Hepatocyte (in vitro differentiated cells): ENCODE measurements at regions not wholly inside any gene's neighbourhood (a gene's known extent, or its start where the extent isn't known, plus 50 kb on each side); places are given as distances from the start of the nearest gene placed in this dataset.

Experiments
- DNase-seq: peaks from one replicate; pipeline ENCODE4 v3.0.0-alpha.2; 2016; ENCODE audit warnings: low spot score
- H2AFZ ChIP-seq: fragments of 200-600 bp; sonication (generic); 2 replicates; pipeline ENCODE4 v1.6.0; 2016; ENCODE audit warnings: antibody characterized with exemption, mild to moderate bottlenecking
- H3K27ac ChIP-seq: fragments of 200-600 bp; sonication (generic); 2 replicates; pipeline ENCODE4 v1.5.1; 2016; ENCODE audit warnings: mild to moderate bottlenecking
- H3K27me3 ChIP-seq: fragments of 200-600 bp; sonication (generic); 2 replicates; pipeline ENCODE4 v1.6.1; 2016
- H3K36me3 ChIP-seq: fragments of 200-600 bp; sonication (generic); replicated peaks from 2 replicates; pipeline ENCODE4 v1.5.1; 2016; ENCODE audit warnings: low read depth; ENCODE audit not compliant: insufficient read depth
- H3K4me1 ChIP-seq: fragments of 200-600 bp; sonication (generic); 2 replicates; pipeline ENCODE4 v1.5.1; 2016; ENCODE audit warnings: mild to moderate bottlenecking, moderate library complexity; ENCODE audit not compliant: insufficient read depth
- H3K4me2 ChIP-seq: fragments of 200-600 bp; sonication (generic); 2 replicates; pipeline ENCODE4 v1.6.0; 2016
- H3K4me3 ChIP-seq: fragments of 200-600 bp; sonication (generic); 2 replicates; pipeline ENCODE4 v1.5.1; 2016; ENCODE audit warnings: mild to moderate bottlenecking
- H3K79me2 ChIP-seq: fragments of 200-600 bp; sonication (generic); 2 replicates; pipeline ENCODE4 v1.6.0; 2017; ENCODE audit warnings: mild to moderate bottlenecking
- H3K9me2 ChIP-seq: fragments of 200-600 bp; sonication (generic); replicated peaks from 2 replicates; pipeline ENCODE4 v1.6.0; 2017; ENCODE audit warnings: mild to moderate bottlenecking; ENCODE audit not compliant: insufficient read depth
- H3K9me3 ChIP-seq: fragments of 200-600 bp; sonication (generic); 2 replicates; pipeline ENCODE4 v1.5.1; 2016; ENCODE audit warnings: low read depth, mild to moderate bottlenecking
- H4K20me1 ChIP-seq: fragments of 200-600 bp; sonication (generic); 2 replicates; pipeline ENCODE4 v1.6.0; 2016; ENCODE audit warnings: mild to moderate bottlenecking; ENCODE audit not compliant: insufficient read depth, poor library complexity, severe bottlenecking
- EZH2 ChIP-seq: fragments of 200-600 bp; sonication (generic); IDR thresholded peaks from 2 replicates; pipeline ENCODE4 v1.6.1; 2016; ENCODE audit warnings: antibody characterized with exemption, mild to moderate bottlenecking, borderline replicate concordance
- EZH2phosphoT487 ChIP-seq: fragments of 200-600 bp; sonication (generic); IDR thresholded peaks from one replicate; pipeline ENCODE4 v1.6.1; 2018; ENCODE audit warnings: antibody characterized with exemption, mild to moderate bottlenecking, low read depth, moderate library complexity; ENCODE audit not compliant: unreplicated experiment, severe bottlenecking
- WGBS: methylation state at CpG from one replicate; pipeline ENCODE4 v1.1.6; 2016; ENCODE audit warnings: low lambda C conversion rate; ENCODE audit errors: missing lambda C conversion rate; 5-methylcytosine and 5-hydroxymethylcytosine counted together
- TF ChIP-seq, protein P1 (sequence below): fragments of 200-600 bp; sonication (generic); IDR thresholded peaks from 2 replicates; pipeline ENCODE4 v1.5.1; 2016; ENCODE audit warnings: antibody characterized with exemption, mild to moderate bottlenecking; ENCODE audit not compliant: poor library complexity

DNA sequence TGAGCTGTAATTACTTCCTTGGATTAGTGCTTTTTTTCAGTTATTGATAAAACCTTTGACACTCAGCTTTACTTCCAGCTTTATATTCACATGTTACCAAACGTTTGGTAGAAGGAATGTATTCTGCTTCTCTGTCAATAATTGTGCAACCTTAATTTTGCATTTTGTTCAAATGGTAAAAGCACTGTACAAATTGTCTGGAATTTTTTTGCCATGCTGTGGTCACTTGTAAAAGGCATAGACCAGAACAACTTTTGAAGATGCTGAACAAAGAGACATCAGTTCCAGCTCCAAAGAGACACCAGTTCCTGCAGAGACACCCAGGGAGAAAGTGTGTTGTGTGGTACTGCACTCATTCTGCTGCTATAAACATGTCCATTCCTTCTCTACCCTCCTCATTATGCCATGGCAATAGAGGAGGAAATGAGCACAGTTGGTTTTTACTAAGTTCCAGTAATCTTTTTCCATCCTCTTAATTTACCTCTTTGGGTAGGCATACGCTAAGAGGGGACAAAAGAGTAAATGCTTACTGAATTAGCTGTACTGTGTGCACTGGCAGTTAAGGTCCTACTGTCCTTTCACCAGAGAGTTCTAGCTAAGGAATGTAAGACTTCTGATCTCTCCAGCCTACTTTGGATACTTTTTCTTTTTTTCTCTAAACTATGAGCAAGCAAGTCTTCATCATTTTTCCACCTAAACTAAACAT is 387.4 kb downstream of the FGF10 start:
- Histone ChIP-seq H3K4me1 (peaks cover 22% of the 10 kb centered on the region), H3K4me2 (no peak overlapping the region)

DNA sequence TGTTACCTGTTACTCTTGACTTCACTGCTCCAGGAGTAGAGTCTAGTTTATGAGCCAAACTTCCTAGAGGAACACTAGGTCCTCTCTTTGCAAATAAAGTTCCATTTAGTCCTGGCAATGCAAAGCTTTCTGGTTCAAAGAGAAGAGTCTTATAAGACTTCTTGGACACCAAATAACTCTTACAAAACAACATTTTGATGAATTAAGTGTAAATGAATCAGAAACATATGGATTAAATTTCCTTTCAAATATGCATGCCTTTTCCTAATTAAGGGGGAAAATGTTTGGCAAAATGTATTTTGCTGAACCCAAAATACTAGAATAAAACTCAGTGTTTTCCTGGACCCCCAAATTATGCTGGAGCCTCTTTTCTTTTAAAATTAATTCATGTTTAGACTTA is 388.0 kb downstream of the FGF10 start:
- no peak for DNase-seq
- H3K79me2 ChIP-seq, result no peaks in the 10 kb centered on the region
- no peaks in the 10 kb centered on the region for H3K9me3 ChIP-seq
- H3K4me2 ChIP-seq, result no peak overlapping the region
- no peak overlapping the region for H3K4me3 ChIP-seq
- H2AFZ ChIP-seq, result no peak overlapping the region
- H3K9me2 ChIP-seq, result no peaks in the 10 kb centered on the region
- no peaks in the 10 kb centered on the region for H3K36me3 ChIP-seq
- no peaks in the 10 kb centered on the region for H3K27me3 ChIP-seq
- H3K4me1 ChIP-seq, result peaks cover 22% of the 10 kb centered on the region
- TF ChIP-seq, protein P1, sequence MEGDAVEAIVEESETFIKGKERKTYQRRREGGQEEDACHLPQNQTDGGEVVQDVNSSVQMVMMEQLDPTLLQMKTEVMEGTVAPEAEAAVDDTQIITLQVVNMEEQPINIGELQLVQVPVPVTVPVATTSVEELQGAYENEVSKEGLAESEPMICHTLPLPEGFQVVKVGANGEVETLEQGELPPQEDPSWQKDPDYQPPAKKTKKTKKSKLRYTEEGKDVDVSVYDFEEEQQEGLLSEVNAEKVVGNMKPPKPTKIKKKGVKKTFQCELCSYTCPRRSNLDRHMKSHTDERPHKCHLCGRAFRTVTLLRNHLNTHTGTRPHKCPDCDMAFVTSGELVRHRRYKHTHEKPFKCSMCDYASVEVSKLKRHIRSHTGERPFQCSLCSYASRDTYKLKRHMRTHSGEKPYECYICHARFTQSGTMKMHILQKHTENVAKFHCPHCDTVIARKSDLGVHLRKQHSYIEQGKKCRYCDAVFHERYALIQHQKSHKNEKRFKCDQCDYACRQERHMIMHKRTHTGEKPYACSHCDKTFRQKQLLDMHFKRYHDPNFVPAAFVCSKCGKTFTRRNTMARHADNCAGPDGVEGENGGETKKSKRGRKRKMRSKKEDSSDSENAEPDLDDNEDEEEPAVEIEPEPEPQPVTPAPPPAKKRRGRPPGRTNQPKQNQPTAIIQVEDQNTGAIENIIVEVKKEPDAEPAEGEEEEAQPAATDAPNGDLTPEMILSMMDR, result no peak
- TF ChIP-seq EZH2phosphoT487 (no peak), EZH2 (no peak)
- no peaks in the 10 kb centered on the region for H4K20me1 ChIP-seq
- H3K27ac ChIP-seq, result peak overlapping the region; percentile 73

More for the DNA sequence above, 387.4 kb downstream of the FGF10 start:
- peak overlapping the region; percentile 73 for H3K27ac ChIP-seq
- H2AFZ ChIP-seq, result no peak overlapping the region
- H4K20me1 ChIP-seq, result no peaks in the 10 kb centered on the region
- DNase-seq, result no peak
- H3K36me3 ChIP-seq, result no peaks in the 10 kb centered on the region
- no peak overlapping the region for H3K4me3 ChIP-seq
- H3K79me2 ChIP-seq, result no peaks in the 10 kb centered on the region
- 64% methylated on average over 2 of the region's 2 CpGs for WGBS
- no peaks in the 10 kb centered on the region for H3K9me2 ChIP-seq
- H3K27me3 ChIP-seq, result no peaks in the 10 kb centered on the region
- H3K9me3 ChIP-seq, result no peaks in the 10 kb centered on the region
- TF ChIP-seq EZH2 (no peak), EZH2phosphoT487 (no peak)
- TF ChIP-seq, protein P1, result no peak

DNA sequence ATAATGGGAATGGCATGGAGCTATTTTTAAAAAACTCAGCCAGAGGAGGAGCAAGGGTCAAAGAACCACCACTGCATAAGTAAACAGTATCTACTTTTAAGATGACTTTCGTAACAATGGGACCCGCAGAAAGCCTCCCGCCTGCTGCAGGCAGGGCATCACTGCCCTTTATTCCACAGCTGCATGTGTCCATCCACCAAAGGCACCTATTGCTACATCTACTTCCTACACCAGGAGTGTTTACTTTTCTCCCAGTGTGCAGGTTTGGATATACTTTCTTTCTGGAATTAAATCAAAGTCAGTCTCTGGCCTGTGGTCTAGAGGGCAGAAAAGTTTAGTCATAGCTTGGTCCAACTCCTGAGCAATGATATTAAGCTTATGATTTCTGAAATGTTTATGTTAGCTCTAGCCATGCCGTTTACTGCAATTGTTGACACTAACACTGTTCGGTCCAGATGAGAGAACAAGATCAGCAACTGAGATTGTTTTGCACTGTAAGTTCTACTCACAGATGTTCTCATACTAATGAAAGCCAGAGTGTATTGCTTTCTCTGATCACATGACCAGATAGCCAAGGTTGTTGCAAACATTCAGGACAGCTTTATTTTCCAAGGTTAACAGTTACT is 391.5 kb downstream of the FGF10 start:
- H3K9me2 ChIP-seq, result no peaks in the 10 kb centered on the region
- WGBS, result 50% methylated on average over 5 of the region's 5 CpGs
- no peak overlapping the region for H2AFZ ChIP-seq
- no peak overlapping the region for H3K4me3 ChIP-seq
- H3K9me3 ChIP-seq, result no peaks in the 10 kb centered on the region
- no peaks in the 10 kb centered on the region for H4K20me1 ChIP-seq
- no peaks in the 10 kb centered on the region for H3K36me3 ChIP-seq
- peak overlapping the region; percentile 24 for H3K4me2 ChIP-seq
- peak overlapping the region; percentile 26 for H3K27ac ChIP-seq
- no peak for TF ChIP-seq EZH2phosphoT487
- no peak for TF ChIP-seq EZH2
- TF ChIP-seq, protein P1, result no peak
- no peaks in the 10 kb centered on the region for H3K27me3 ChIP-seq
- no peaks in the 10 kb centered on the region for H3K79me2 ChIP-seq
- DNase-seq, result peak; percentile 38
- peaks cover 22% of the 10 kb centered on the region for H3K4me1 ChIP-seq
